ENCODE measurements at regions not wholly inside any gene's neighbourhood (a gene's known extent, or its start where the extent isn't known, plus 50 kb on each side); places are given as distances from the start of the nearest gene placed in this dataset.

GRCh38 chr13:57056601-57057180 lies 84.0 kb upstream of the PRR20A start:
- CTCF ChIA-PET = no interaction called here
- DNase-seq (ENCODE audit: extremely low spot score) = no peak
- POLR2A ChIA-PET = no interaction called here
- no peak for TF ChIP-seq FOXA1 (IDR thresholded peaks at IDR 0.05)
- TF ChIP-seq FOXM1 (IDR thresholded peaks at IDR 0.05; ENCODE audit: borderline replicate concordance) = no peak
- TF ChIP-seq FOXK2 (IDR thresholded peaks at IDR 0.05) = no peak
- TF ChIP-seq ELF4 (IDR thresholded peaks at IDR 0.05) = no peak
- TF ChIP-seq L3MBTL2 (conservative IDR thresholded peaks at IDR 0.05) = no peak
- TF ChIP-seq BHLHE40 (IDR thresholded peaks at IDR 0.05; ENCODE audit: borderline replicate concordance) = no peak

GRCh38 chr13:57063007-57063406 lies 77.7 kb upstream of the PRR20A start:
- ChIA-PET CTCF (no interaction called here), POLR2A (no interaction called here)
- no peak for DNase-seq (ENCODE audit: extremely low spot score)
- TF ChIP-seq FOXA1 (IDR thresholded peaks at IDR 0.05) (no peak), FOXM1 (IDR thresholded peaks at IDR 0.05; ENCODE audit: borderline replicate concordance) (no peak), HDGF (IDR thresholded peaks at IDR 0.05; ENCODE audit: borderline replicate concordance) (no peak), ZNF384 (IDR thresholded peaks at IDR 0.05) (no peak), ARNT (IDR thresholded peaks at IDR 0.05) (no peak)

GRCh38 chr13:57073983-57074382 lies 66.7 kb upstream of the PRR20A start:
- POLR2A ChIA-PET = no interaction called here
- TF ChIP-seq SP1 (IDR thresholded peaks at IDR 0.05) = no peak
- TF ChIP-seq CTBP1 (IDR thresholded peaks at IDR 0.05; ENCODE audit: borderline replicate concordance) = no peak
- TF ChIP-seq SUZ12 (IDR thresholded peaks at IDR 0.05) = no peak
- no peak for TF ChIP-seq LEF1 (IDR thresholded peaks at IDR 0.05; ENCODE audit: borderline replicate concordance)
- no peak for TF ChIP-seq ARNT (IDR thresholded peaks at IDR 0.05)
- TF ChIP-seq PKNOX1 (IDR thresholded peaks at IDR 0.05) = no peak
- CTCF ChIA-PET = no interaction called here
- DNase-seq (ENCODE audit: extremely low spot score) = no peak

GRCh38 chr13:57075588-57075987 lies 65.1 kb upstream of the PRR20A start:
- TF ChIP-seq BHLHE40 (IDR thresholded peaks at IDR 0.05; ENCODE audit: borderline replicate concordance) (no peak), ARNT (IDR thresholded peaks at IDR 0.05) (no peak), ZNF384 (IDR thresholded peaks at IDR 0.05) (no peak), ELF4 (IDR thresholded peaks at IDR 0.05) (no peak), CTBP1 (IDR thresholded peaks at IDR 0.05; ENCODE audit: borderline replicate concordance) (no peak), FOXM1 (IDR thresholded peaks at IDR 0.05; ENCODE audit: borderline replicate concordance) (no peak), FOXA1 (IDR thresholded peaks at IDR 0.05) (no peak), TARDBP (IDR thresholded peaks at IDR 0.05) (no peak), SP1 (IDR thresholded peaks at IDR 0.05) (no peak), HDGF (IDR thresholded peaks at IDR 0.05; ENCODE audit: borderline replicate concordance) (no peak), PKNOX1 (IDR thresholded peaks at IDR 0.05) (no peak), LEF1 (IDR thresholded peaks at IDR 0.05; ENCODE audit: borderline replicate concordance) (no peak), FOXK2 (IDR thresholded peaks at IDR 0.05) (no peak), L3MBTL2 (conservative IDR thresholded peaks at IDR 0.05) (no peak)
- POLR2A ChIA-PET = no interaction called here
- no peak for DNase-seq (ENCODE audit: extremely low spot score)
- CTCF ChIA-PET = no interaction called here

- no peak for DNase-seq (ENCODE audit: extremely low spot score)
- CTCF ChIA-PET = no interaction called here
- no peak for TF ChIP-seq SP1 (IDR thresholded peaks at IDR 0.05)
Measured at GRCh38 chr13:57087006-57087405, 53.7 kb upstream of the PRR20A start.

More at GRCh38 chr13:57087006-57087405, 53.7 kb upstream of the PRR20A start:
- POLR2A ChIA-PET = no interaction called here
